Coronary artery (tissue), 2 donors: ENCODE measurements at regions not wholly inside any gene's neighbourhood (a gene's known extent, or its start where the extent isn't known, plus 50 kb on each side); places are given as distances from the start of the nearest gene placed in this dataset.

Experiments
- DNase-seq: peaks from one replicate; pipeline ENCODE4 v3.0.0-alpha.2; 2017; ENCODE audit warnings: low spot score
- H3K27ac ChIP-seq, 2 donors: fragments of 200-600 bp; sonication (generic); one replicate each; pipeline ENCODE4 v1.5.1; 2016 to 2019
- H3K4me3 ChIP-seq: fragments of 200-600 bp; sonication (generic); 2 replicates; pipeline ENCODE4 v1.5.1; 2016; ENCODE audit warnings: mild to moderate bottlenecking, moderate library complexity
- CTCF ChIP-seq: fragments of 200-600 bp; sonication (generic); IDR thresholded peaks from one replicate; pipeline ENCODE4 v1.5.1; 2019; ENCODE audit warnings: antibody characterized with exemption

GRCh38 chr5:172505845-172506244 is 51.5 kb upstream of the SH3PXD2B start:
- DNase-seq, result peak; percentile 31
- H3K27ac ChIP-seq, result no peak overlapping the region
- H3K4me3 ChIP-seq, result no peak overlapping the region
- no peak for TF ChIP-seq CTCF

- DNase-seq, result peak; percentile 22
- peak overlapping the region in 1 of 2 donors; percentile 46 for H3K27ac ChIP-seq
- no peak overlapping the region for H3K4me3 ChIP-seq
- no peak for TF ChIP-seq CTCF
These were observed 51.1 kb upstream of the SH3PXD2B start for GRCh38 chr5:172505403-172505759.

- Histone ChIP-seq H3K4me3 (no peak overlapping the region), H3K27ac (peak overlapping the region in 1 of 2 donors; percentile 66)
- no peak for TF ChIP-seq CTCF
- peak; percentile 72 for DNase-seq
These were observed 50.5 kb upstream of the SH3PXD2B start for GRCh38 chr5:172504701-172505402.

GRCh38 chr5:172503925-172504700 is 49.8 kb upstream of the SH3PXD2B start:
- DNase-seq, result peak; percentile 80
- TF ChIP-seq CTCF, result no peak
- Histone ChIP-seq H3K4me3 (no peak overlapping the region), H3K27ac (peak overlapping the region in 1 of 2 donors; percentile 66)
